GM18505 (cell line): ENCODE measurements at regions not wholly inside any gene's neighbourhood (a gene's known extent, or its start where the extent isn't known, plus 50 kb on each side); places are given as distances from the start of the nearest gene placed in this dataset.
"Not testable (repeated sequence)": the region's sequence is repeated elsewhere in the genome, so short reads cannot be mapped to it uniquely, and the experiment has no call there.

Experiments
- ATAC-seq: cut with Tn5 transposase; IDR thresholded peaks from one replicate; pipeline ENCODE4 v1.9.1; 2021; ENCODE audit not compliant: unreplicated experiment
- POLR2A ChIP-seq: IDR thresholded peaks from 4 replicates; pipeline ENCODE4 v1.6.1; 2011; ENCODE audit warnings: borderline replicate concordance; ENCODE audit not compliant: insufficient read depth, insufficient read length; ENCODE audit errors: extremely low read depth

DNA sequence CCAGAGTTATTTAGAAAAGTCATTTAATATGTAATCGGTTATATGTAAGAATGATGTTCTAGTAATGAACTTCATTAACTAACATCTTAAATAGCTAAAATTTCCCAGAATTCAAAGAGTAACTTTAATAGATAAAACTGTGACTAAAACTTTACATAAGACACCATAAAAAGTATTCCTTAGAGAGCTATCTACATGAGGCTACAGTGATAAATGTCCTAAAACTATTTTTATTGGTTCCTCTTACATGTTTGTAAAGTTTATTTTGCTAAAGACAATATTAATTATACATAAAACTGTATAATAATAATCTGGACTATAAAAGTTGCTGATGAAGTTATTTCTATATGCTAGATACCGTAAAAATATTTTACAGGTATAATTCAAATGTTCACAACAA is 897.7 kb upstream of the EPHA5 start:
- TF ChIP-seq POLR2A = no peak
- ATAC-seq = no peak

DNA sequence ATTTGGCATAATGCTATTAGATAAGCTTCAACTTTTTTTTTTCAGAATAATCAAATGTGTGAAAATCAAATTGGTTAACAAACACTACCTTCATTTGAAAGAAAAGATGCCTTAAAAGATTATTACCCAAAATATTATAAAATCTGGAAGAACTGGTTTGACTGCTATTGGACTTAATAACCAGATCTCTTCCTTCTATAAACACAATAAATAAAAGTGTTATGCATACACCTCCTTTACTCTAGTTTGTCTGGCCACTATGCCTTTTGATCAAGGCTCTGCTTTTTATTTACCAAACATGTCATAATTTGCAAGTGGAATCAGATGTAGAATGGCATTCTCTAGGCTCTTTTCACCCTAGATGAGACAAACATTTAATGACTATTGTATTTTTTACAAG is 897.3 kb upstream of the EPHA5 start:
- no peak for TF ChIP-seq POLR2A

GRCh38 chr4:66565801-66566200 is 895.5 kb upstream of the EPHA5 start:
- TF ChIP-seq POLR2A = no peak
- ATAC-seq = no peak

More for the DNA sequence above, 897.3 kb upstream of the EPHA5 start:
- no peak for ATAC-seq

GRCh38 chr4:66564901-66565651 is 894.8 kb upstream of the EPHA5 start:
- TF ChIP-seq POLR2A = no peak
- no peak for ATAC-seq

DNA sequence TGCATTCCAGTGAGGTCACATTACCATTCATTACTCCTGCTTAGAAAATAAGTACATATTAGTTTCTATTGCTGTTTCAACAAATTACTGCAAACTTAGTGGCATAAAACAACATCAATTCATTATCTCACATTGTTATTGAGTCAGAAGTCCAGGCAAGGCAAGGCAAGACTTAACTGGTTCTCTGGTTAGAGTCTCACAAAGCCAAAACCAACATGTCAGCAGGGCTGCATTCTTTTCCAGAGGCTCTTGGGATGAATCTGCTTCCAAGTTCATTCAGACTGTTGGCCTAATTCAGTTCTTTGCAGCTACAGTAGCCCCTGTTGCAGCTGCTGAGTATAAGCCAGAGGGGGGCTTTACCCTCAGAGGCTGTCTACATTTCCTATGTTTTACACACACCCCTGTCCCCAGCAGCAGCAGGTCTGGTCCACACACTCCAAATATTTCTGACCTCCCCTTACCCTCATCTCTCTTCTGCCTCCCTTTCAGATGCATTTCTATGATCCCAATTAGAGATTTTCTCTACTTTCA is 892.1 kb upstream of the EPHA5 start:
- ATAC-seq = no peak
- TF ChIP-seq POLR2A = no peak

GRCh38 chr4:66561465-66562053 is 891.3 kb upstream of the EPHA5 start:
- ATAC-seq = not testable (repeated sequence)

GRCh38 chr4:66558651-66559050 is 888.4 kb upstream of the EPHA5 start:
- no peak for TF ChIP-seq POLR2A
- no peak for ATAC-seq

- no peak for TF ChIP-seq POLR2A
- no peak for ATAC-seq
These were observed 886.5 kb upstream of the EPHA5 start for GRCh38 chr4:66556651-66557278.

- no peak for ATAC-seq
- no peak for TF ChIP-seq POLR2A
These were observed 885.0 kb upstream of the EPHA5 start for GRCh38 chr4:66555301-66555700.

DNA sequence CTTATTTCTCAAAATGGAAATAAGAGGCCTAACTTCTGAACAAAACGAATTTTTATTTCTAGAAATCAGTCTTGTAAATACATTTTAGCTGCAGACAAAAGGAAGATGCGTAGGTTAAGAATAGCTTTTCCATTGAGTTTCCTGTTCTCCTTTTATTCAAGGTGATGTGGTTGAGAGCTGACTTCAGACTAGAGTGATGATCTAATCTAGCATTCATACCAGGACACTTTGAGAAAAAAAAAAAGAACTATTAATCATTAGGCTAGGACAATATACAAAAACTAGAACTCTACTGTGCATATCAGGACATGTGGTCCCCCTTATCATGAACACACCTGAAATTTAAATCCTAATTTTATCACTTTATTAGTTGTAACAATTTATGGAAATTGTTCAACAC is 884.5 kb upstream of the EPHA5 start:
- no peak for ATAC-seq
- TF ChIP-seq POLR2A = no peak

DNA sequence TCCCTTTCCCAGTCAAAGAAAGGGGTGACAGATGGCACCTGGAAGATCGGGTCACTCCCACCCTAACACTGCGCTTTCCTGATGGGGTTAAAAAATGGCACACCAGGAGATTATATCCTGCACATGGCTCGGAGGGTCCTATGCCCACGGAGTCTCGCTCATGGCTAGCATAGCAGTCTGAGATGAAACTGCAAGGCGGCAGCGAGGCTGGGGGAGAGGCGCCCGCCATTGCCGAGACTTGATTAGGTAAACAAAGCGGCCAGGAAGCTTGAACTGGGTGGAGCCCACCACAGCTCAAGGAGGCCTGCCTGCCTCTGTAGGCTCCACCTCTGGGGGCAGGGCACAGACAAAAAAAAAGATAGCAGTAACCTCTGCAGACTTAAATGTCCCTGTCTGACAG is 875.0 kb upstream of the EPHA5 start:
- ATAC-seq = not testable (repeated sequence)

DNA sequence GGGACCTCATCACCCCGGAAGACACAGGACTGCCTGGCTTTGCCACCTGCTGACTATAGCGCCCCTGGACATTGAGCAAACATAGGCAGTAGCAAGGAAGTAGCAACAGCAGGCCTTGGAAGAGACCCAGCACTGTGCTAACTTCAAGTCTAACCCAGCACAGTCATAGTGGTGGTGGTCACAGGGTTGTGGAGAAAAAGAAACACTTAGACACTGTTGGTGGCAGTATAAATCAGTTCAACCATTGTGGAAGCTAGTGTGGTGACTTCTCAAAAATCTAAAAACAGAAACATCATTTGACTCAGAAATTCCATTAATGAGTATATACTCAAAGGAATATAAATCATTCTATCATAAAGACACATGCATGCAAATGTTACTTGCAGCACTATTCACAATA is 874.0 kb upstream of the EPHA5 start:
- no peak for ATAC-seq
- TF ChIP-seq POLR2A = no peak

DNA sequence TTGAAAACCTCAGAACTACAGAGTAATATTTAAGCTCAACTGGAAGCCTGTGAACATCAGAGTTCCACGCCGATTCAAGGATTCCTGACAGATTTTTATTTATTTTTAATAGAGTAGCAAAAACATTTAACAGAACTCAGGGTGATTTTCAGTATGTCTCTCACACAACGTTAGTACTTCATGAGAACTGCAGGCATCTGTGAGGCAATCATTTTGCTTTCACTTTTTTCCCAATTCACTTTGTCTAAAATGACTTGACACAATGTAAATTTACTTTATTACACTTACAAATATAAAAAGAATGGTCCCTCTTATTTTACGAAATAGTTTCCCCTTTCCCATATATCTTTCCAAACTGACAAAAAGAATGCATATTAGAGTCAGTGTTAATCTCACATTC is 869.5 kb upstream of the EPHA5 start:
- TF ChIP-seq POLR2A = no peak
- ATAC-seq = no peak

DNA sequence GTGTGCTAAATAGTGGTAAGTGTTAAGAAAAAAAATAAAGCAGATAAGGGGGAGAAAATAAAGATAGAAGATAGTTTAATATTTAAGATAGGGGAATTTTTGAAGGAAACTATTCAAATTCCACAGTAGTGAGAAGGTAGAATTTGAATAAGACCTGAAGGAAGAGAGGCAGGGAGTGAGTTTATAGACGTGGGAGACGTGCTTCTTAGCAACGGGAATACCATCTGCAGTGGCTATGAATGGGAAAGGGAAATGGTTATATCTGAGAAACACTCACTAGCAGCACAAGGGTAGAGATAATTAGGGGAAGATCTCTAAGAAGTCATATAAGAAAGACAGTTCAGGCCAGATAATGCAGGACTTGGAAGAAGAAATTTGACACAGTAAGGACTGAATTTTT is 854.5 kb upstream of the EPHA5 start:
- no peak for TF ChIP-seq POLR2A
- ATAC-seq = no peak

GRCh38 chr4:66522244-66522643 is 852.0 kb upstream of the EPHA5 start:
- ATAC-seq = no peak
- no peak for TF ChIP-seq POLR2A

DNA sequence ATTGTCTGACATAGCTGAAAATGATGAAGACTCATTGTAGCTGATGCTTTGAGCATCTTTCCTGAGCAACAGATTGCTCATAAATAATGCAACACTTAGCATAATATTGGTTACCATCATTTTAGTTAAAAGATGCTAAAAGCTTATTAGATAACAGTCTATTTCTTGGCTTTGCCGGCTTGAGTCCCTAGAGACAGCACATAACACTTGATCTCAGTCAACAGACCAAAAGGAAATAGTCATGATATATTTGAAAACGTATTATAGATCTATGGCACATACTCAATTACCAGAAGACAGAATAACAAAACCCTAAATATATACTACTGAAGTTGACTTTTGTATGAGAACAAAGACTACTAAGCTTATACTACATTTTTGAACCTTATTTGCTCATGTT is 846.7 kb upstream of the EPHA5 start:
- no peak for ATAC-seq
- no peak for TF ChIP-seq POLR2A
